Left ventricle myocardium inferior (tissue), 1 donor: ENCODE measurements at regions not wholly inside any gene's neighbourhood (a gene's known extent, or its start where the extent isn't known, plus 50 kb on each side); places are given as distances from the start of the nearest gene placed in this dataset.

Experiments
- DNase-seq: peaks from one replicate; pipeline ENCODE4 v3.0.0-alpha.2; 2020
- H3K27ac ChIP-seq: fragments of 200-600 bp; replicated peaks from 2 replicates; pipeline ENCODE4 v1.8.0; 2021
- H3K27me3 ChIP-seq: fragments of 200-600 bp; 2 replicates; pipeline ENCODE4 v1.8.0; 2021; ENCODE audit warnings: low read depth
- H3K36me3 ChIP-seq: fragments of 200-600 bp; 2 replicates; pipeline ENCODE4 v1.8.0; 2021
- H3K4me1 ChIP-seq: fragments of 200-600 bp; 2 replicates; pipeline ENCODE4 v1.8.0; 2021
- H3K4me3 ChIP-seq: fragments of 200-600 bp; 2 replicates; pipeline ENCODE4 v1.8.0; 2021; ENCODE audit warnings: mild to moderate bottlenecking, moderate library complexity
- H3K9me3 ChIP-seq: fragments of 200-600 bp; replicated peaks from 2 replicates; pipeline ENCODE4 v1.8.0; 2021
- CTCF ChIP-seq: fragments of 200-600 bp; IDR thresholded peaks from 2 replicates; pipeline ENCODE4 v1.8.0; 2021; ENCODE audit warnings: antibody characterized with exemption, mild to moderate bottlenecking, borderline replicate concordance
- intact Hi-C: fragments of 100-400 bp; cut with micrococcal nuclease; formaldehyde crosslinking; loops from one replicate; pipeline ENCODE4 v1.11.0; 2022
- donor health status: DM: no; HTN: yes; CAD: no; lungs with severe emphysema.

DNA sequence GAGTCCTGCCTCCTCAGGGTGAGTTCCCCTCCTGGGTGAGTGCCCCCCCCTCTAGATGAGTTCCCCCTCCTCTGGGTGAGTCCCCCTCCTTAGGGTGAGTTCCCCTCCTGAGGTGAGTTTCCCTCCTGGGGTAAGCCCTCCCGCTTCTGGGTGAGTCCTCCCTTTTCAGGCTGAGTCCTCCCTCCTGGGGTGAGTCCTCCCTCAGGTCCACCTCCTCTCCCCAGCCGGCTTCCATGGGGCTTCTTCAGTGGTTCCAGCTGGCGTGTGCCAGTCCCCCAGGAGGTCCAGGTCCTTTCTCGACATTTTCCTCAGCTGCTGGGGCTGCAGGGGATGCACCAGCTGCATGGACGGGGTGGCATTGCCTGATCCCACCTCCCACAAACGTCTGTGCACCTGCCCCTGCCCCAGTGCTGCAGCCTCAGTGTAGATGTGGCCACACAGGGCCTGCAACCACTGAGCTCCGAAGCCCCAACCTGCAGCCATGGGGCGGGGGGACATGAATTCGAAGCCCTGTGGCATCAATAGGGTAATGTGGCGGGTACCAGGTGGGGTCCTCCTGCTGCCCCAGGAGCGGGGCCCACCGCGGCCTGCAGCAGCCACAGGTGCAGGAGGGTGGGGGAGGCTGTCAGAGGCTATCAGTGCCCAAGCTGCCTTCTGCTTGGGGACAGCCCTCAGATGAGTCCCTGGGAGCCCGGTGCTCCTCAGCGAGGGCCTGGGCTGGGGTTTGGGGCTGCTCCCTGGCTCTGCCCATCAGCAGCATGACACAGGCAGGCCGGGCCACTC lies 101.3 kb upstream of the FGF3 start:
- intact Hi-C loops = no loop called here
- Histone ChIP-seq H3K27ac (peak overlapping the region; percentile 75), H3K9me3 (peaks cover 4% of the 10 kb centered on the region), H3K4me3 (no peak overlapping the region), H3K36me3 (no peaks in the 10 kb centered on the region), H3K4me1 (peaks cover 24% of the 10 kb centered on the region), H3K27me3 (peaks cover 58% of the 10 kb centered on the region)
- no peak for DNase-seq
- no peak for TF ChIP-seq CTCF

- H3K4me1 ChIP-seq = peaks cover 24% of the 10 kb centered on the region
- intact Hi-C loops = no loop called here
- no peak for DNase-seq
- peaks cover 4% of the 10 kb centered on the region for H3K9me3 ChIP-seq
- TF ChIP-seq CTCF = no peak
- peaks cover 67% of the 10 kb centered on the region for H3K27me3 ChIP-seq
- no peaks in the 10 kb centered on the region for H3K36me3 ChIP-seq
- H3K27ac ChIP-seq = peak overlapping the region; percentile 40
- no peak overlapping the region for H3K4me3 ChIP-seq
Observed at GRCh38 chr11:69921128-69922014, 102.2 kb upstream of the FGF3 start.

GRCh38 chr11:69922015-69922595 lies 102.9 kb upstream of the FGF3 start:
- Histone ChIP-seq H3K27ac (peak overlapping the region; percentile 40), H3K9me3 (no peaks in the 10 kb centered on the region), H3K4me1 (peaks cover 23% of the 10 kb centered on the region), H3K36me3 (no peaks in the 10 kb centered on the region), H3K4me3 (no peak overlapping the region), H3K27me3 (peaks cover 74% of the 10 kb centered on the region)
- no peak for TF ChIP-seq CTCF
- intact Hi-C loops = no loop called here
- DNase-seq = no peak

DNA sequence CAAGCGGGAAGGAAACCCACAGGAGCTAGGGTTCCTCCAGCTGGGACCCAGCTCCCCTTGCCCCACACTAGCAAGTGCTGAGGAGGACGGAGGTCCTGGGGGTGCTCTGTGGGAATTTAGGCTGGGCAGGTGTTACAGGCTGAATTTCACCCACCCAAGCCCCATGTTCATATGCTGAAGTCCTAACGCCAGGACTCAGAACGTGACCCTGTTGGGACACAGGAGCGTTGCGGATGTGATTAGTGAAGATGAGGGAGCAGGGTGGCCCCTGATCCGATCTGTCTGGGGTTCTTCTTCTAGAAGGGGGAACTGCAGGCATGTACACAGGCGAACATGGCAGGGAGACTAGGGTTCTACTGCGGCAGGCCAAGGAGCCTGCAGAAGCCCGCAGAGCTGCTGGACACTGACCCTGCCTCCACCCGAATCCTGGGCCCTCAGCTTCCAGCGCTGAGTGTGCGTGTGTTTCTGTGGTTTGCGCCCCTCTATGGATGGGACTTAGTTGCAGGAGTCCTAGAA lies 103.4 kb upstream of the FGF3 start:
- H3K27ac ChIP-seq = peak overlapping the region; percentile 40
- H3K27me3 ChIP-seq = peaks cover 79% of the 10 kb centered on the region
- no peak for TF ChIP-seq CTCF
- DNase-seq = no peak
- H3K36me3 ChIP-seq = no peaks in the 10 kb centered on the region
- no peaks in the 10 kb centered on the region for H3K9me3 ChIP-seq
- H3K4me3 ChIP-seq = no peak overlapping the region
- intact Hi-C loops = no loop called here
- peaks cover 23% of the 10 kb centered on the region for H3K4me1 ChIP-seq

- no peak for TF ChIP-seq CTCF
- intact Hi-C loops = no loop called here
- Histone ChIP-seq H3K27ac (no peak overlapping the region), H3K4me3 (no peak overlapping the region), H3K4me1 (peaks cover 20% of the 10 kb centered on the region), H3K36me3 (no peaks in the 10 kb centered on the region), H3K9me3 (no peaks in the 10 kb centered on the region), H3K27me3 (peaks cover 83% of the 10 kb centered on the region)
- DNase-seq = no peak
Observed at GRCh38 chr11:69923196-69923595, 104.0 kb upstream of the FGF3 start.
